AG09319 (cell line): ENCODE measurements at regions not wholly inside any gene's neighbourhood (a gene's known extent, or its start where the extent isn't known, plus 50 kb on each side); places are given as distances from the start of the nearest gene placed in this dataset.

Experiments
- DNase-seq: peaks from one replicate; pipeline ENCODE4 v3.0.0-alpha.2; 2010; ENCODE audit warnings: low read depth; ENCODE audit errors: extremely low read depth
- CTCF ChIP-seq: IDR thresholded peaks from 2 replicates; pipeline ENCODE4 v1.5.1; 2011; ENCODE audit warnings: low read depth, mild to moderate bottlenecking, inconsistent platforms, low read length, moderate library complexity

GRCh38 chr2:13791019-13791547, 841.4 kb upstream of the LRATD1 start:
- TF ChIP-seq CTCF, result no peak
- DNase-seq, result no peak

GRCh38 chr2:13806539-13806938, 826.0 kb upstream of the LRATD1 start:
- DNase-seq, result no peak
- no peak for TF ChIP-seq CTCF

DNA sequence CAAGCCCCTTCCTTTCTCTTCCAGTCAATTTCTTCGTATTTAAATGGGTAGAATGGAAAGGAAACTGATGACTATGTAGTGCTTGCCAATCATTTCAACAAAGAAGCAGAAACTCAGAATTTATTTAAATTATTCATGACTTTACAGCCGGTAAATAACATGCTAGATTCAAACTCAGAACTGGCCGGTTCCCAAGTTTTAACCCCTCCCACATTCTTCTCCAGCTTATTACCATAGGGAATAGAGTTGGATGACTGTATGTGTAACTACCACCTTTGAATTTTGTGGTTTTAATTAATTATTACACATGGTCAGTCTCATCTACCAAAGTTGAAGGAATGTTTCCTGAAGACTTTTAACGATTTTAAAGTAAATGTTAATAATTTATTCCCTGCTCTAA, 819.3 kb upstream of the LRATD1 start:
- TF ChIP-seq CTCF, result no peak

DNA sequence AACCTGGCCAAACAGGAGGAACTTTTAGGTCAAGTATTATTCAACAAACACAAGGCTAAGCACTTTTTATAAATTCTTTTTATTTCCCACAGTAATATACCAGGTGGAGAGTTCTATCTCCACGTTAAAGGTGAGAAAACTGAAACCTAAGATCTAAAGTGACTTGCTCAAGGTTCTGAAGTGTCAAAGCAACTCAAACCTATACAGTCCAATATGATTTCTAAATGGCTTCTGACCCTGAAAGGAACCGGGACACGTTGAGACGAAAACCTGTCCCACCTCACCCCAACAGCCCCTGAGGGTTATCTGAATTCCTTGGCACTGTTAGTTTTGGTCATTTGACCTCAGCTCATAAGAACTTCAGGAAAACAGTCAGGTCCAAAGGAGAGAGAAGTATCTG, 814.5 kb upstream of the LRATD1 start:
- no peak for TF ChIP-seq CTCF
- no peak for DNase-seq

More for the DNA sequence above, 819.3 kb upstream of the LRATD1 start:
- DNase-seq, result no peak

- DNase-seq, result no peak
- TF ChIP-seq CTCF, result no peak
Measured at GRCh38 chr2:13819896-13820295, 812.6 kb upstream of the LRATD1 start.

GRCh38 chr2:13821255-13821880, 811.1 kb upstream of the LRATD1 start:
- no peak for TF ChIP-seq CTCF
- DNase-seq, result no peak

DNA sequence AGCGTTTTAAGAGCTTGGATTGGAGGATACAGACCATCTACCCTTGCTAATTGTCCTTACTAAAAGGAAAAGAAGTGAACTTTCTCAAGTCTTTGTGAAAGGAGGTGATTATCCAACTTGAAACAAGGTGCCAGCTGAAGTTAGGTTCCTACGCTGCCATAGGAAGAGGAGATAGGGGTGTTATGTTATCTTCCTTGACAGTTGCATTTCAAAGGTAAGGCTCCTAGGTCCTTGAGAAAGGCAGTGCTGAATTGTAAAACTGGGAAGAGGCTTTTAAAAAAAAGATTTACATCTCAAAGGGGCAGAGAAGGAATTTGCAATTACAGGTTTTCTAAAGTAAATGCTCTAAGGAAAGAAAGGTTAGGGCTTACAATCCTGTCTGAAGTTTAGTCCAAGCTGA, 810.2 kb upstream of the LRATD1 start:
- TF ChIP-seq CTCF, result no peak
- DNase-seq, result no peak
